ENCODE measurements at regions not wholly inside any gene's neighbourhood (a gene's known extent, or its start where the extent isn't known, plus 50 kb on each side); places are given as distances from the start of the nearest gene placed in this dataset.

DNA sequence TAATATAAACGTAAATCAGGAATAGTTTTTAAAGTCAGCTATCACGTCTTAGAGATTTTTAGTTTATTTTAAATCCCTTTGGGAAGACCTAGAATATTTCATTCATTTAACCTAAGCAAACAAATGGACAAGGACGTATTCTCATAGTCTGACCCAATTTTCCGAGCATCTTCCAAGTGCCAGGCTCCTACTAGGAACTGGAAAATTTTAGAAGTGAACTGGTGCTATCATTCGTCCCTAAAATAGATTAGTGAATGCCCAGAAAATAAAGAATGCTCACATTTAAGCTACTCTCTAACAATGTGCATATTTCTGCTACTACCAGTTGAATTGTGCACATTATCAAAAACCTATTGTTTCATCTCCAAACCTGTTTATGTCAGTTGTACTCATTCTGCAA, 120.1 kb downstream of the ZFAND4 start:
- no peak for TF ChIP-seq POLR2A (IDR thresholded peaks at IDR 0.05)
- TF ChIP-seq, protein P1, sequence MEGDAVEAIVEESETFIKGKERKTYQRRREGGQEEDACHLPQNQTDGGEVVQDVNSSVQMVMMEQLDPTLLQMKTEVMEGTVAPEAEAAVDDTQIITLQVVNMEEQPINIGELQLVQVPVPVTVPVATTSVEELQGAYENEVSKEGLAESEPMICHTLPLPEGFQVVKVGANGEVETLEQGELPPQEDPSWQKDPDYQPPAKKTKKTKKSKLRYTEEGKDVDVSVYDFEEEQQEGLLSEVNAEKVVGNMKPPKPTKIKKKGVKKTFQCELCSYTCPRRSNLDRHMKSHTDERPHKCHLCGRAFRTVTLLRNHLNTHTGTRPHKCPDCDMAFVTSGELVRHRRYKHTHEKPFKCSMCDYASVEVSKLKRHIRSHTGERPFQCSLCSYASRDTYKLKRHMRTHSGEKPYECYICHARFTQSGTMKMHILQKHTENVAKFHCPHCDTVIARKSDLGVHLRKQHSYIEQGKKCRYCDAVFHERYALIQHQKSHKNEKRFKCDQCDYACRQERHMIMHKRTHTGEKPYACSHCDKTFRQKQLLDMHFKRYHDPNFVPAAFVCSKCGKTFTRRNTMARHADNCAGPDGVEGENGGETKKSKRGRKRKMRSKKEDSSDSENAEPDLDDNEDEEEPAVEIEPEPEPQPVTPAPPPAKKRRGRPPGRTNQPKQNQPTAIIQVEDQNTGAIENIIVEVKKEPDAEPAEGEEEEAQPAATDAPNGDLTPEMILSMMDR (IDR thresholded peaks at IDR 0.05 in 4 of 5, conservative IDR thresholded peaks at IDR 0.05 in 1 of 5): no peak
- Histone ChIP-seq H3K36me3 (no peaks in the 10 kb centered on the region), H3K9me3 (no peaks in the 10 kb centered on the region), H3K4me1 (no peaks in the 10 kb centered on the region), H3K27ac (no peak overlapping the region), H3K27me3 (no peaks in the 10 kb centered on the region), H3K4me3 (no peak overlapping the region)
- no peak for ATAC-seq
- DNase-seq: no peak
- intact Hi-C loops (cut with DNase I; ENCODE audit: low total_unique reads): no loop called here
- in situ Hi-C loops (cut with MboI; ENCODE audit: low sequenced_read_pairs in 4 of 4): no loop called here

- Histone ChIP-seq H3K36me3 (no peaks in the 10 kb centered on the region), H3K4me1 (no peaks in the 10 kb centered on the region), H3K4me3 (no peak overlapping the region), H3K27me3 (no peaks in the 10 kb centered on the region), H3K9me3 (no peaks in the 10 kb centered on the region), H3K27ac (no peak overlapping the region)
- TF ChIP-seq, protein P1 (IDR thresholded peaks at IDR 0.05 in 4 of 5, conservative IDR thresholded peaks at IDR 0.05 in 1 of 5): no peak
- no peak for TF ChIP-seq POLR2A (IDR thresholded peaks at IDR 0.05)
- in situ Hi-C loops (cut with MboI; ENCODE audit: low sequenced_read_pairs in 4 of 4): no loop called here
- ATAC-seq (no peak), DNase-seq (no peak)
- intact Hi-C loops (cut with DNase I; ENCODE audit: low total_unique reads): no loop called here
Observed at GRCh38 chr10:45550903-45551786, 121.4 kb downstream of the ZFAND4 start.

DNA sequence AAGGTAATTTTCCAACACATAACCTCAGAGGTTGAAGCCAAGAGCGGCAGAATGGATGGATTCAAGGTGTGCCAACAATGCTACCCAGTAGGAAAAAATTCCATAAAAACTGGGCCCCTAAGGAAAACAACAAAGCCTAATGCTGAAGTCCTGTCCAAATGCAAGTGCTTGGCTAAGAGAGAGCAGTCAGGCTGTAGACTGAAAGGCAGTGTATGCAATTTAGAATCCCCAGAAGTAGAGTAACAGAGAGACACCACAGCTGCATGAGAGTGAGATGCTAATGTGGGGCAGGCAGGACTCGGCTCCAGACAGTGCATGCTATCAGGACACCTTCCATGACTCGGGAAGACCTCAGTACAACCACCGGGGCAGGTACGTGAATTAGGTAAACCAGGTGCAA, 124.5 kb downstream of the ZFAND4 start:
- no peak for DNase-seq
- intact Hi-C loops (cut with DNase I; ENCODE audit: low total_unique reads) (no loop called here), in situ Hi-C loops (cut with MboI; ENCODE audit: low sequenced_read_pairs in 4 of 4) (loop anchor here in 1 of 4 donors (25.0 kb wide), 1 partner anchor 111 kb away; no protein-coding TSS in a partner anchor)
- no peaks in the 10 kb centered on the region for H3K36me3 ChIP-seq
- TF ChIP-seq, protein P1 (IDR thresholded peaks at IDR 0.05 in 4 of 5, conservative IDR thresholded peaks at IDR 0.05 in 1 of 5): no peak
- no peak for TF ChIP-seq POLR2A (IDR thresholded peaks at IDR 0.05)
- H3K4me1 ChIP-seq: no peaks in the 10 kb centered on the region
- no peak for ATAC-seq
- H3K27ac ChIP-seq: no peak overlapping the region
- H3K4me3 ChIP-seq: no peak overlapping the region
- no peaks in the 10 kb centered on the region for H3K9me3 ChIP-seq
- no peaks in the 10 kb centered on the region for H3K27me3 ChIP-seq

DNA sequence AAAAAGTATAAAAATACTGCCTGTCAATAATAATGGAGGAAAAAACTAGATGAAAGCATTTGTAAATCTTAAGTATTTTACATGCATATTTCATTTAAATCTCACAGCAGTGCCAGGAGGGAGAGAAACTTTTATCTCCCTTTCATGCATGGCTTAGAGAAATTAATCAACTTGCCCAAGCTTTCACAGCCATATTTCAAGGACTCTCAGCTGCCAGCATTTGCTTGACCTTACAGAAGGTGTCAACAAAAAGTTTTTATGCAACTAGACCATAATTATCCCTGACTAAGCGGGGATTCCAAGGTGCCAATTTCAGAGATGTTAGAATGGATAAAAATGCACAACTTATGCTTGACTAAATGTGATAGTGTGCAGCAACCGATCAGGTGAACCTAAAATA, 125.4 kb downstream of the ZFAND4 start:
- in situ Hi-C loops (cut with MboI; ENCODE audit: low sequenced_read_pairs in 4 of 4): loop anchor here in 1 of 4 donors (25.0 kb wide), 1 partner anchor 110 kb away; no protein-coding TSS in a partner anchor
- no peak overlapping the region for H3K4me3 ChIP-seq
- intact Hi-C loops (cut with DNase I; ENCODE audit: low total_unique reads): no loop called here
- no peaks in the 10 kb centered on the region for H3K27me3 ChIP-seq
- no peaks in the 10 kb centered on the region for H3K9me3 ChIP-seq
- DNase-seq: no peak
- ATAC-seq: no peak
- TF ChIP-seq POLR2A (IDR thresholded peaks at IDR 0.05): no peak
- TF ChIP-seq, protein P1 (IDR thresholded peaks at IDR 0.05 in 4 of 5, conservative IDR thresholded peaks at IDR 0.05 in 1 of 5): no peak
- no peaks in the 10 kb centered on the region for H3K36me3 ChIP-seq
- H3K4me1 ChIP-seq: no peaks in the 10 kb centered on the region
- no peak overlapping the region for H3K27ac ChIP-seq
